NCI-H510A (cell line): ENCODE measurements at regions not wholly inside any gene's neighbourhood (a gene's known extent, or its start where the extent isn't known, plus 50 kb on each side); places are given as distances from the start of the nearest gene placed in this dataset.

Source experiments
- DNase-seq: peaks from one replicate; lab custom pipeline; 2025; lab: John Stamatoyannopoulos, UW

GRCh38 chr18:72601481-72601880, 57.3 kb upstream of the CBLN2 start:
- DNase-seq = no peak
